ENCODE measurements at regions not wholly inside any gene's neighbourhood (a gene's known extent, or its start where the extent isn't known, plus 50 kb on each side); places are given as distances from the start of the nearest gene placed in this dataset.

DNA sequence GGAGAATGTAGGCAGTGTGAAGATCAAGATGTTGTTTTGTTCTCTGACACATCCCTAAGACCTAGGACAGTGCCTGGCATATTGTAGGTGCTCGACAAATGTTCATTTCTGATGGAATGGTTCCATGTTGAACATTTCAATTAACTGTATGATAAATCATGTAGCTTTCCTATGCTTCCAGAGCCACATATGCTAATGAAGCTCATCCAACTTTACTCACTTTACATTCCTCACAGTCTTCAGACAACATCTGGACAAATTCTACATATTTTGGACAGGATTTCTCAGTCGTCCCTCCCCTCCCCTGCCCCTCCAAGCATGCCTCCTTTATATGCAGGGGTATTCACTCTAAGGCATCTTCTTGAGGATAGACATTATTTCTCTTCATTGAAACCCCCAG is 177.9 kb downstream of the BLID start:
- TF ChIP-seq, protein P1, sequence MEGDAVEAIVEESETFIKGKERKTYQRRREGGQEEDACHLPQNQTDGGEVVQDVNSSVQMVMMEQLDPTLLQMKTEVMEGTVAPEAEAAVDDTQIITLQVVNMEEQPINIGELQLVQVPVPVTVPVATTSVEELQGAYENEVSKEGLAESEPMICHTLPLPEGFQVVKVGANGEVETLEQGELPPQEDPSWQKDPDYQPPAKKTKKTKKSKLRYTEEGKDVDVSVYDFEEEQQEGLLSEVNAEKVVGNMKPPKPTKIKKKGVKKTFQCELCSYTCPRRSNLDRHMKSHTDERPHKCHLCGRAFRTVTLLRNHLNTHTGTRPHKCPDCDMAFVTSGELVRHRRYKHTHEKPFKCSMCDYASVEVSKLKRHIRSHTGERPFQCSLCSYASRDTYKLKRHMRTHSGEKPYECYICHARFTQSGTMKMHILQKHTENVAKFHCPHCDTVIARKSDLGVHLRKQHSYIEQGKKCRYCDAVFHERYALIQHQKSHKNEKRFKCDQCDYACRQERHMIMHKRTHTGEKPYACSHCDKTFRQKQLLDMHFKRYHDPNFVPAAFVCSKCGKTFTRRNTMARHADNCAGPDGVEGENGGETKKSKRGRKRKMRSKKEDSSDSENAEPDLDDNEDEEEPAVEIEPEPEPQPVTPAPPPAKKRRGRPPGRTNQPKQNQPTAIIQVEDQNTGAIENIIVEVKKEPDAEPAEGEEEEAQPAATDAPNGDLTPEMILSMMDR (IDR thresholded peaks at IDR 0.05): no peak
- no peak for TF ChIP-seq EZH2 (IDR thresholded peaks at IDR 0.05; ENCODE audit: borderline replicate concordance, insufficient read depth, low read depth, low read length, poor library complexity, severe bottlenecking)
